Osteoblast (primary cell): ENCODE measurements at regions not wholly inside any gene's neighbourhood (a gene's known extent, or its start where the extent isn't known, plus 50 kb on each side); places are given as distances from the start of the nearest gene placed in this dataset.
"Not testable (repeated sequence)": the region's sequence is repeated elsewhere in the genome, so short reads cannot be mapped to it uniquely, and the experiment has no call there.

ENCODE experiments used
- DNase-seq: peaks from one replicate; pipeline ENCODE4 v3.0.0; 2011; ENCODE audit warnings: low spot score, mixed read lengths; ENCODE audit not compliant: insufficient read length; ENCODE audit errors: missing footprints
- H2AFZ ChIP-seq: 2 replicates; pipeline ENCODE4 v1.6.0; 2011; ENCODE audit warnings: mild to moderate bottlenecking, low read length
- H3K27ac ChIP-seq: 2 replicates; pipeline ENCODE4 v1.5.1; 2011; ENCODE audit warnings: mild to moderate bottlenecking, low read depth, low read length, moderate library complexity
- H3K27me3 ChIP-seq: 2 replicates; pipeline ENCODE4 v1.6.0; 2012; ENCODE audit warnings: mild to moderate bottlenecking, control low read depth, inconsistent platforms, low read length, moderate library complexity; ENCODE audit not compliant: insufficient read depth
- H3K36me3 ChIP-seq: 2 replicates; pipeline ENCODE4 v1.5.1; 2011; ENCODE audit warnings: mild to moderate bottlenecking, low read length, control low read depth, moderate library complexity; ENCODE audit not compliant: insufficient read depth
- H3K4me1 ChIP-seq: 2 replicates; pipeline ENCODE4 v1.5.1; 2011; ENCODE audit warnings: mild to moderate bottlenecking, low read length, control low read depth, moderate library complexity; ENCODE audit not compliant: insufficient read depth
- H3K4me2 ChIP-seq: 2 replicates; pipeline ENCODE4 v1.6.0; 2011; ENCODE audit warnings: mild to moderate bottlenecking, low read length; ENCODE audit not compliant: insufficient read depth
- H3K4me3 ChIP-seq: fragments of 200-600 bp; sonication (generic); 3 replicates; pipeline ENCODE4 v1.5.1; 2012; ENCODE audit warnings: mild to moderate bottlenecking, low read length, inconsistent platforms; ENCODE audit not compliant: insufficient read depth
- H3K79me2 ChIP-seq: 2 replicates; pipeline ENCODE4 v1.6.0; 2012; ENCODE audit warnings: mild to moderate bottlenecking, low read length, control low read depth, inconsistent platforms; ENCODE audit not compliant: insufficient read depth
- H3K9me3 ChIP-seq: 2 replicates; pipeline ENCODE4 v1.5.1; 2011; ENCODE audit warnings: low read depth, low read length, control low read depth
- H4K20me1 ChIP-seq: 2 replicates; pipeline ENCODE4 v1.6.0; 2012; ENCODE audit warnings: mild to moderate bottlenecking, low read length, control low read depth; ENCODE audit not compliant: insufficient read depth
- CTCF ChIP-seq: IDR thresholded peaks from 2 replicates; pipeline ENCODE4 v1.5.1; 2011; ENCODE audit warnings: mild to moderate bottlenecking, low read depth, low read length, moderate library complexity; ENCODE audit errors: extremely low read depth

- no peak overlapping the region for H3K27ac ChIP-seq
- TF ChIP-seq CTCF, result no peak
- H3K79me2 ChIP-seq, result no peaks in the 10 kb centered on the region
- H3K4me3 ChIP-seq, result no peak overlapping the region
- H2AFZ ChIP-seq, result no peak overlapping the region
- H3K4me2 ChIP-seq, result no peak overlapping the region
- no peak for DNase-seq
- H3K4me1 ChIP-seq, result no peaks in the 10 kb centered on the region
- no peaks in the 10 kb centered on the region for H3K27me3 ChIP-seq
- no peaks in the 10 kb centered on the region for H3K36me3 ChIP-seq
- no peaks in the 10 kb centered on the region for H4K20me1 ChIP-seq
- H3K9me3 ChIP-seq, result no peaks in the 10 kb centered on the region
These were observed 212.4 kb downstream of the ZIC5 start for GRCh38 chr13:99759163-99759552.

- no peak overlapping the region for H3K4me3 ChIP-seq
- H3K36me3 ChIP-seq, result no peaks in the 10 kb centered on the region
- H3K4me1 ChIP-seq, result no peaks in the 10 kb centered on the region
- TF ChIP-seq CTCF, result no peak
- H3K27me3 ChIP-seq, result no peaks in the 10 kb centered on the region
- no peaks in the 10 kb centered on the region for H3K79me2 ChIP-seq
- no peaks in the 10 kb centered on the region for H4K20me1 ChIP-seq
- no peaks in the 10 kb centered on the region for H3K9me3 ChIP-seq
- no peak for DNase-seq
- no peak overlapping the region for H3K27ac ChIP-seq
- no peak overlapping the region for H3K4me2 ChIP-seq
- no peak overlapping the region for H2AFZ ChIP-seq
These were observed 213.0 kb downstream of the ZIC5 start for GRCh38 chr13:99758460-99759162.

GRCh38 chr13:99757756-99758459 is 213.7 kb downstream of the ZIC5 start:
- H3K79me2 ChIP-seq, result no peaks in the 10 kb centered on the region
- no peaks in the 10 kb centered on the region for H3K27me3 ChIP-seq
- no peak for DNase-seq
- no peaks in the 10 kb centered on the region for H3K4me1 ChIP-seq
- no peak overlapping the region for H2AFZ ChIP-seq
- H3K4me2 ChIP-seq, result no peak overlapping the region
- no peaks in the 10 kb centered on the region for H4K20me1 ChIP-seq
- no peaks in the 10 kb centered on the region for H3K9me3 ChIP-seq
- no peak overlapping the region for H3K27ac ChIP-seq
- no peak overlapping the region for H3K4me3 ChIP-seq
- no peak for TF ChIP-seq CTCF
- H3K36me3 ChIP-seq, result no peaks in the 10 kb centered on the region

- Histone ChIP-seq H3K4me1 (no peaks in the 10 kb centered on the region), H3K36me3 (no peaks in the 10 kb centered on the region), H3K9me3 (no peaks in the 10 kb centered on the region), H4K20me1 (no peaks in the 10 kb centered on the region), H3K27me3 (no peaks in the 10 kb centered on the region), H3K4me3 (no peak overlapping the region), H3K27ac (no peak overlapping the region), H2AFZ (no peak overlapping the region), H3K79me2 (no peaks in the 10 kb centered on the region), H3K4me2 (no peak overlapping the region)
- TF ChIP-seq CTCF, result no peak
- DNase-seq, result no peak
These were observed 215.3 kb downstream of the ZIC5 start for GRCh38 chr13:99756281-99756680.

GRCh38 chr13:99754750-99755149 is 216.8 kb downstream of the ZIC5 start:
- not testable (repeated sequence) for H3K4me1 ChIP-seq, H2AFZ ChIP-seq, H3K36me3 ChIP-seq, H3K79me2 ChIP-seq, H3K27ac ChIP-seq, H3K4me2 ChIP-seq, H3K9me3 ChIP-seq, H4K20me1 ChIP-seq, H3K4me3 ChIP-seq, DNase-seq, H3K27me3 ChIP-seq
